H1 (cell line): ENCODE measurements at regions not wholly inside any gene's neighbourhood (a gene's known extent, or its start where the extent isn't known, plus 50 kb on each side); places are given as distances from the start of the nearest gene placed in this dataset.

Source experiments
- BACH1 ChIP-seq: IDR thresholded peaks from 2 replicates; pipeline ENCODE4 v1.6.1; 2012; ENCODE audit warnings: low read length, improper control_type of control experiment
- CBX5 ChIP-seq: fragments of 300-800, 300-1000 bp; sonication (generic); IDR thresholded peaks from 2 replicates; pipeline ENCODE4 v1.7.1; 2016; ENCODE audit warnings: antibody characterized with exemption, low read length, low read depth
- CREB1 ChIP-seq: IDR thresholded peaks from 2 replicates; pipeline ENCODE4 v1.6.1; 2012; ENCODE audit warnings: inconsistent platforms
- EP300 ChIP-seq, 2 experiments: IDR thresholded peaks; 1 replicate in 1 of 2; 2 replicates in 1 of 2; pipeline ENCODE4 v1.6.1; 2011 to 2012; ENCODE audit warnings: low read depth in 2 of 2, low read length in 2 of 2, mild to moderate bottlenecking in 2 of 2, borderline replicate concordance in 1 of 2, inconsistent platforms in 1 of 2, moderate library complexity in 1 of 2
- KDM4A ChIP-seq: IDR thresholded peaks from one replicate; pipeline ENCODE4 v1.7.1; 2012; ENCODE audit warnings: low read depth, mild to moderate bottlenecking, moderate library complexity, low read length, inconsistent platforms; ENCODE audit not compliant: severe bottlenecking
- SIRT6 ChIP-seq: IDR thresholded peaks from one replicate; pipeline ENCODE4 v1.7.1; 2012; ENCODE audit warnings: low read length, inconsistent platforms
- TF ChIP-seq, protein P1 (sequence below): IDR thresholded peaks from 2 replicates; pipeline ENCODE4 v1.6.1; 2011; ENCODE audit warnings: low read length, improper control_type of control experiment
- TF ChIP-seq, protein P2 (sequence below): IDR thresholded peaks from 2 replicates; pipeline ENCODE4 v1.6.1; 2011; ENCODE audit warnings: low read depth, mild to moderate bottlenecking, low read length; ENCODE audit not compliant: insufficient read depth

DNA sequence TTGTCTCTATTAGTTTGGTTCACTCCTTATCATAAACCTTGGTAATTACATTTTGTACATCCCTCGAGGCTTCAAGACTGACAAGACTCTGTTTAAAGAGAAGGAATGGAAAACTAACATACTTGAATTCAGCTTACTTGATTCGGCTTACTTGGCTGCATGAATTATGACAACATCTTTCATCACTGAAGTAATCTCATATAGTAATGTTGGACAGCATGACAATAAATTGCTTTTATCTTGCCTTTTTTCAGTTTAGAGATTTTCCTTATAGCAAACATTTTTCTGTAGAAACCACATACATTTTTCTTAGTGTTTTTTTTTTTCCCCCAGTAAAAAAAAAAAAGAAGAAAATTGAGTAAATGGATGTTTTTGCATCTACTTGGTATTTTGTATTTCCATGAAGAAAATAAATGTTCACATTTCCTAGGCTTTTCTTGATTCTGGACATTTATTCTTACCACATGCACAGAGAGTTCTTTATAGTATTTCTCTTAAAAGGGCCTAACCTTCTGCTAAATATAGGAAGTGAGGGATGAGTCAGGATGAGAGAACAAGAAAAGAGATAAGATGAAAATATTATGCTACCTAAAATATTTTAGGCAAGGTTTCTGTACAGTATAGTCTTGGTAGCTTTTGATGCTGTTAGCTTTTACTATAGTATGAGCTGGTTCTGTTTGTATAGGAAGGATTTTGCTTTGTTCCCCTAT is 101.0 kb upstream of the HDGFL1 start (continued):
- TF ChIP-seq EP300 (IDR thresholded peaks at IDR 0.05; ENCODE audit: borderline replicate concordance in 1 of 2, low read depth in 2 of 2, low read length in 2 of 2) (no peak), SIRT6 (no peak), KDM4A (no peak), BACH1 (no peak), CBX5 (no peak), CREB1 (no peak)
- TF ChIP-seq, protein P1, sequence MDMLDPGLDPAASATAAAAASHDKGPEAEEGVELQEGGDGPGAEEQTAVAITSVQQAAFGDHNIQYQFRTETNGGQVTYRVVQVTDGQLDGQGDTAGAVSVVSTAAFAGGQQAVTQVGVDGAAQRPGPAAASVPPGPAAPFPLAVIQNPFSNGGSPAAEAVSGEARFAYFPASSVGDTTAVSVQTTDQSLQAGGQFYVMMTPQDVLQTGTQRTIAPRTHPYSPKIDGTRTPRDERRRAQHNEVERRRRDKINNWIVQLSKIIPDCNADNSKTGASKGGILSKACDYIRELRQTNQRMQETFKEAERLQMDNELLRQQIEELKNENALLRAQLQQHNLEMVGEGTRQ: no peak
- TF ChIP-seq, protein P2, sequence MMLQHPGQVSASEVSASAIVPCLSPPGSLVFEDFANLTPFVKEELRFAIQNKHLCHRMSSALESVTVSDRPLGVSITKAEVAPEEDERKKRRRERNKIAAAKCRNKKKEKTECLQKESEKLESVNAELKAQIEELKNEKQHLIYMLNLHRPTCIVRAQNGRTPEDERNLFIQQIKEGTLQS: no peak
